Esophagus (tissue), 2 donors: ENCODE measurements at regions not wholly inside any gene's neighbourhood (a gene's known extent, or its start where the extent isn't known, plus 50 kb on each side); places are given as distances from the start of the nearest gene placed in this dataset.

Experiments used
- H3K27ac ChIP-seq, 2 donors: one replicate each; pipeline ENCODE4 v1.5.1; 2013; ENCODE audit warnings: low read depth in 2 of 2, mild to moderate bottlenecking in 2 of 2, inconsistent platforms in 1 of 2, low read length in 1 of 2, moderate library complexity in 1 of 2
- H3K27me3 ChIP-seq, 2 donors: one replicate each; pipeline ENCODE4 v1.6.1; 2013; ENCODE audit warnings: low read length in 2 of 2, control low read depth in 1 of 2, mild to moderate bottlenecking in 1 of 2; ENCODE audit not compliant: insufficient read depth in 2 of 2, control insufficient read depth in 1 of 2
- H3K36me3 ChIP-seq, 2 donors: one replicate each; pipeline ENCODE4 v1.6.1; 2013; ENCODE audit warnings: low read length in 1 of 2; ENCODE audit not compliant: control insufficient read depth in 2 of 2, insufficient read depth in 2 of 2
- H3K4me1 ChIP-seq, 2 donors: one replicate each; pipeline ENCODE4 v1.6.1; 2013; ENCODE audit warnings: low read length in 1 of 2; ENCODE audit not compliant: control insufficient read depth in 2 of 2, insufficient read depth in 2 of 2
- H3K4me3 ChIP-seq, 2 donors: one replicate each; pipeline ENCODE4 v1.5.1; 2013; ENCODE audit warnings: low read length in 2 of 2, mild to moderate bottlenecking in 2 of 2, low read depth in 1 of 2, moderate library complexity in 1 of 2
- H3K9me3 ChIP-seq, 2 donors: one replicate each; pipeline ENCODE4 v1.6.1; 2013; ENCODE audit warnings: mild to moderate bottlenecking in 2 of 2, low read depth in 1 of 2, low read length in 1 of 2, moderate library complexity in 1 of 2; ENCODE audit not compliant: control insufficient read depth in 2 of 2, insufficient read depth in 1 of 2
- WGBS, 2 donors: extraction: QIAGEN DNeasy Blood & Tissue Kit; methylation state at CpG; one replicate each; pipeline ENCODE4 v1.1.7; 2013; 5-methylcytosine and 5-hydroxymethylcytosine counted together
- donor health status: healthy with polysubstance abuse.
- donor health status: Bipolar disorder and iron deficiency.

DNA sequence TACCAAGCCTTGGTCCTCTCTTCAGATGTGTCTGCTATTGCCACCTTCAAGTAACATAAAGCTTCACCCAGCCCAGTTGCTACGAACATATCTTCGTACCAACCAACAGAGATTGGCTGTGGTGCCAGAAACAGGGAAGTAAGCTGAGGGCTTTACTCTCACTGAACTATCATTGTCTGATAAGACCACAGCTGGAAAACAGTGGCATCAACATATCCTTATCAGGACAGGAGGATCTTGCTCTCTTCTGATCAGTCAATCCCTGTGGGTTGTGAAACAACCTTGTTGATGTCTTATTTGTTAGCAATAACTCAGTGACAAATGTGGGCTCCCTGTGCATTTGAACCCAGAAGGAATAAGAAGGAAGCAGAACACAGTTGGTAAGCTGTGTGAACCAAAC lies 446.3 kb upstream of the MAF start:
- Histone ChIP-seq H3K36me3 (no peaks in the 10 kb centered on the region), H3K9me3 (no peaks in the 10 kb centered on the region), H3K4me3 (no peak overlapping the region), H3K27me3 (no peaks in the 10 kb centered on the region), H3K4me1 (peaks cover 0 to 2% of the 10 kb centered on the region in 2 donors), H3K27ac (no peak overlapping the region)
- WGBS, 2 donors = 81 to 92% methylated on average over 2 of the region's 2 CpGs

DNA sequence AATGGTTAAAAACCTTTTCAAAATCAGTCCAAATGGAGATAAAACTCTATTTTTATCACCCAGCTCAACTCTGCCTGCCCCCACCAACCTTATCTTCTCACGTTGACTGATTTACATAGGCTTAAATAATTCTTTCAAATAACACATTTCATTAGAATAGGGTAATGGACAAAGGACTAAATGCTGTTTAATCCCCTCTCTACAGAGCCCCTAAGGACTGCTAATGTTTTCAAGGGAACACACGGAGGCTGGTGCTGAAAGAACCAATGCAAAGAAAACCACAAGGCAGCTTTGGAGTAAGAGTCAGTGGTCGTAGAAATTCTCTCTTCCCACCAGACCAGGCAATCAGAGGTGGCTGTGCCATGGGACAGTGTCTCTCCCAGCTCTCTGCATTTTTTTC lies 445.7 kb upstream of the MAF start:
- no peak overlapping the region for H3K4me3 ChIP-seq
- peaks cover 0 to 2% of the 10 kb centered on the region in 2 donors for H3K4me1 ChIP-seq
- H3K27me3 ChIP-seq = no peaks in the 10 kb centered on the region
- no peak overlapping the region for H3K27ac ChIP-seq
- no peaks in the 10 kb centered on the region for H3K9me3 ChIP-seq
- 55 to 67% methylated on average over 3 of the region's 3 CpGs for WGBS, 2 donors
- H3K36me3 ChIP-seq = no peaks in the 10 kb centered on the region

- H3K36me3 ChIP-seq = no peaks in the 10 kb centered on the region
- H3K4me3 ChIP-seq = no peak overlapping the region
- no peaks in the 10 kb centered on the region for H3K9me3 ChIP-seq
- peaks cover 0 to 2% of the 10 kb centered on the region in 2 donors for H3K4me1 ChIP-seq
- WGBS, 2 donors = 54 to 67% methylated on average over 8 of the region's 8 CpGs
- no peaks in the 10 kb centered on the region for H3K27me3 ChIP-seq
- H3K27ac ChIP-seq = no peak overlapping the region
Measured at GRCh38 chr16:80045861-80046260, 445.3 kb upstream of the MAF start.

- Histone ChIP-seq H3K4me1 (peaks cover 2 to 3% of the 10 kb centered on the region in 2 donors), H3K4me3 (no peak overlapping the region), H3K9me3 (no peaks in the 10 kb centered on the region), H3K36me3 (no peaks in the 10 kb centered on the region), H3K27ac (no peak overlapping the region), H3K27me3 (no peaks in the 10 kb centered on the region)
- WGBS, 2 donors = 63 to 73% methylated on average over 2 of the region's 2 CpGs
Measured at GRCh38 chr16:80041410-80041809, 440.9 kb upstream of the MAF start.

- H3K36me3 ChIP-seq = no peaks in the 10 kb centered on the region
- no peak overlapping the region for H3K4me3 ChIP-seq
- H3K4me1 ChIP-seq = peaks cover 2 to 3% of the 10 kb centered on the region in 2 donors
- peak overlapping the region; percentile 67 to 71 for H3K27ac ChIP-seq
- 60 to 63% methylated on average over 3 of the region's 3 CpGs for WGBS, 2 donors
- H3K9me3 ChIP-seq = no peaks in the 10 kb centered on the region
- no peaks in the 10 kb centered on the region for H3K27me3 ChIP-seq
Measured at GRCh38 chr16:80040814-80041213, 440.3 kb upstream of the MAF start.

DNA sequence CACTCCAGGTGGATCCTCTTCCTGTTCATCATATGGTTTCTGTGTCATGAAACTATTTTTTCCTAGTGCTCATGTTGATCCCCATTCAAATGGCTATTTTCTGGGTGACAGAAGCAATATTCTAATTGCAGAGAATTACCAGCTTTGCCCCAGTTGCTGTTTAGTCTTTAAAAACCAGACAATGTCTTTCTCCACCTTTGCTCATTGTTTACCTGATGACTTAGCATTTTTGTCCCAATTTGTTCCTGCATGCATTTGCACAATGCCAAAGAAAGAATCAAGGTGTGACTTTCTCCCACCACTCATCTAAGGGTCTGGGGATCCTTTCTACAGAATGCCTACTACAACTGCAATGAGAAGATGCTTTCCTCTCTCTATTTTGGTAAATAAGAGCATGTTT lies 439.9 kb upstream of the MAF start:
- Histone ChIP-seq H3K4me1 (peaks cover 0 to 3% of the 10 kb centered on the region in 2 donors), H3K27me3 (no peaks in the 10 kb centered on the region), H3K27ac (peak overlapping the region in 1 of 2 donors; percentile 71), H3K9me3 (no peaks in the 10 kb centered on the region), H3K4me3 (no peak overlapping the region), H3K36me3 (no peaks in the 10 kb centered on the region)

DNA sequence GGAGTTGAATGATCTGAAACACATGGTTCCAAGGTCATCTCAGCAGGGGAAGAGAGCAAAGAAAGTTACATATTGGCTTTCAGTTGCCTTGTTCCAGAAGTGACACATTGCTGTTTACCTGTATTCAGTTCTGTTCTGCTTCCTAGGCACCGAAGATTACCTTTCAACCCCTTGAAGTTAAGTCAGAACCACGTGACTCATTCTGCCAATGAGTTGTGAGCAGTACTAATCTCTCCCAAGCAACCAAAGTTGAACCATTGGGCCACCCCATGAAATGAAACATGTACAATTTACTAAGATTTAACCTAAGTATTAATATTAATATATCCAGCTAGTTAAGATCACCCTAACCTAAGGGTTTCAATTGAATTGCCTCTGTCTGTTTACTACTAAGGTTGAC lies 439.2 kb upstream of the MAF start:
- peak overlapping the region; percentile 37 to 72 for H3K27ac ChIP-seq
- H3K9me3 ChIP-seq = no peaks in the 10 kb centered on the region
- WGBS, 2 donors = 57 to 70% methylated on average over 2 of the region's 2 CpGs
- H3K4me3 ChIP-seq = no peak overlapping the region
- H3K4me1 ChIP-seq = peaks cover 0 to 3% of the 10 kb centered on the region in 2 donors
- H3K27me3 ChIP-seq = no peaks in the 10 kb centered on the region
- H3K36me3 ChIP-seq = no peaks in the 10 kb centered on the region

DNA sequence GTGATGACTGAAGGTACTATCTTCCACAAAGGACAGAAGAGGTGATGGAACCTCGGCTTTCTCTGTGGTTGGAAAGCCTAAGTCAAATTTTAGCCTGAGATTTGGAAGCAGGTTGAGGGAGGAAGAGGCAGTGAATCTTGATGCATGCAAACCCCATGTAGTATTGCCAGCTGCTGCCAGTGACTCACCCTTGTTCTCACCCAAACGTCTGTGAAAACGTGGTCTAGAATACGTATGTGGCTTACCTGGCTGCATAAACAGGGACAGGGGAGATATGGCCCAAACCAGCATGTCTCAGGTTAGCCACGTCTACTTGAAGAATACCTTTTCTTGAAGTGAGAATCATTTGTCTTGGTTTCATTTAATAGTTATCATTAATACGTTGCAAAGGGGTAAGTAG lies 438.0 kb upstream of the MAF start:
- no peak overlapping the region for H3K4me3 ChIP-seq
- no peaks in the 10 kb centered on the region for H3K27me3 ChIP-seq
- 64 to 70% methylated on average over 6 of the region's 6 CpGs for WGBS, 2 donors
- H3K9me3 ChIP-seq = no peaks in the 10 kb centered on the region
- H3K27ac ChIP-seq = peak overlapping the region; percentile 13 to 42
- H3K36me3 ChIP-seq = no peaks in the 10 kb centered on the region
- peaks cover 0 to 3% of the 10 kb centered on the region in 2 donors for H3K4me1 ChIP-seq

GRCh38 chr16:80034948-80035663 lies 434.6 kb upstream of the MAF start:
- Histone ChIP-seq H3K27ac (no peak overlapping the region), H3K4me1 (peaks cover 0 to 3% of the 10 kb centered on the region in 2 donors), H3K9me3 (no peaks in the 10 kb centered on the region), H3K36me3 (no peaks in the 10 kb centered on the region), H3K27me3 (no peaks in the 10 kb centered on the region), H3K4me3 (no peak overlapping the region)
- 87 to 88% methylated on average over 8 of the region's 8 CpGs for WGBS, 2 donors

DNA sequence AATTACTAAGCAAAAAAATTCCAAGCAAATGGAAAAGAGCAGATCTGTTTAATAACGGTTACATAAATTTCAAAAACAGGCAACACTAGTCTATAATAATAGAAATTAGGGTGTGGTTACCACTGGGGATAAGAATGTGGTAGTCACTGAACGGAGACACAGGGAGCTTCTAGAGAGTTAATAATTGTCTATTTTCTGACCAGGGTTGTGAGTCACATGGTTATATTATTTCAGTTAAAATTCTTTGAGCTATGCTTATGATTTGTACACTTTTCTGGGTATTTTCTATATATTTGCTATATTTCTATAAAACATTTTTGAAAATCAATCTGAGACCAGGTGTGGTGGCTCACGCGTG lies 433.9 kb upstream of the MAF start:
- Histone ChIP-seq H3K4me1 (peaks cover 0 to 3% of the 10 kb centered on the region in 2 donors), H3K27ac (no peak overlapping the region), H3K4me3 (no peak overlapping the region), H3K27me3 (no peaks in the 10 kb centered on the region), H3K9me3 (no peaks in the 10 kb centered on the region), H3K36me3 (no peaks in the 10 kb centered on the region)
- 79 to 82% methylated on average over 4 of the region's 4 CpGs for WGBS, 2 donors
